Endothelial cell of umbilical vein (primary cell): ENCODE measurements at regions not wholly inside any gene's neighbourhood (a gene's known extent, or its start where the extent isn't known, plus 50 kb on each side); places are given as distances from the start of the nearest gene placed in this dataset.

Experiments
- BruUV-seq: library from RNA; stranded (reverse); fragments of 400-500 nt; replicated peaks from 2 replicates; lab custom pipeline; 2021; lab: Mats Ljungman, UMichigan
- CTCF ChIA-PET: fragments of 300-600, 350-600 bp; sonication (Branson Sonifier 250); formaldehyde crosslinking; loops from one replicate; lab custom pipeline; 2021; ENCODE audit warnings: antibody characterized with exemption, inconsistent platforms; lab: Charles Lee
- POLR2A ChIA-PET: fragments of 300-600, 350-600 bp; sonication (Branson Sonifier 250); formaldehyde crosslinking; loops from one replicate; lab custom pipeline; 2021; ENCODE audit warnings: antibody characterized with exemption, inconsistent platforms; lab: Charles Lee
- DNase-seq: peaks from one replicate; pipeline ENCODE4 v3.0.0-alpha.2; 2011; ENCODE audit warnings: low read depth, low spot score
- FAIRE-seq: peaks from 2 replicates; lab custom pipeline; 2011; peaks lifted over from hg19 to GRCh38; lab: Jason Lieb, UNC
- H2AFZ ChIP-seq: 2 replicates; pipeline ENCODE4 v1.6.0; 2012; ENCODE audit warnings: low read depth, low read length, control low read depth, inconsistent platforms
- H3K27ac ChIP-seq: 2 replicates; pipeline ENCODE4 v1.5.1; 2011; ENCODE audit warnings: low read depth, mild to moderate bottlenecking, control low read depth, low read length, moderate library complexity; ENCODE audit not compliant: insufficient read depth
- H3K27me3 ChIP-seq, 2 experiments: 2 replicates each; pipeline versions ENCODE4 v1.6.0 to v1.6.1; 2011; ENCODE audit warnings: low read length in 2 of 2, mixed read lengths in 1 of 2; ENCODE audit not compliant: control insufficient read depth in 2 of 2, insufficient read depth in 2 of 2
- H3K36me3 ChIP-seq, 2 experiments: 2 replicates in 1 of 2; 3 replicates in 1 of 2; pipeline ENCODE4 v1.5.1; 2011; ENCODE audit warnings: low read length in 2 of 2, mild to moderate bottlenecking in 1 of 2, moderate library complexity in 1 of 2; ENCODE audit not compliant: control insufficient read depth in 2 of 2, insufficient read depth in 2 of 2; ENCODE audit errors: extremely low read depth in 1 of 2
- H3K4me1 ChIP-seq: 3 replicates; pipeline ENCODE4 v1.5.1; 2011; ENCODE audit warnings: mild to moderate bottlenecking, low read length; ENCODE audit not compliant: control insufficient read depth, insufficient read depth; ENCODE audit errors: extremely low read depth
- H3K4me2 ChIP-seq: 2 replicates; pipeline ENCODE4 v1.6.1; 2011; ENCODE audit warnings: low read length, control low read depth, mixed read lengths; ENCODE audit not compliant: insufficient read depth
- H3K4me3 ChIP-seq, 3 experiments: fragments of 200-600 bp in 1 of 3; sonication (generic), shearing (Covaris generic) in 1 of 3; replicated peaks in 1 of 3; 2 replicates each; pipeline ENCODE4 v1.5.1; 2011 to 2016; ENCODE audit warnings: control low read depth in 3 of 3, low read length in 3 of 3, mild to moderate bottlenecking in 2 of 3, inconsistent platforms in 1 of 3, low read depth in 1 of 3, moderate library complexity in 1 of 3; ENCODE audit not compliant: insufficient read depth in 1 of 3
- H3K79me2 ChIP-seq: 2 replicates; pipeline ENCODE4 v1.6.0; 2012; ENCODE audit warnings: low read length, inconsistent platforms; ENCODE audit not compliant: control insufficient read depth, insufficient read depth
- H3K9ac ChIP-seq: replicated peaks from 2 replicates; pipeline ENCODE3; 2011; ENCODE audit warnings: low read length, control low read depth; ENCODE audit not compliant: insufficient read depth; ENCODE audit errors: extremely low read depth
- H3K9me1 ChIP-seq: replicated peaks from 3 replicates; pipeline ENCODE4 v1.6.0; 2011; ENCODE audit warnings: mild to moderate bottlenecking, low read length; ENCODE audit not compliant: control insufficient read depth, insufficient read depth; ENCODE audit errors: extremely low read depth
- H3K9me3 ChIP-seq: replicated peaks from 2 replicates; pipeline ENCODE4 v1.5.1; 2012; ENCODE audit warnings: low read length, inconsistent platforms; ENCODE audit not compliant: control insufficient read depth, insufficient read depth
- H4K20me1 ChIP-seq: replicated peaks from 2 replicates; pipeline ENCODE3; 2011; ENCODE audit warnings: mild to moderate bottlenecking, low read length; ENCODE audit not compliant: control insufficient read depth, insufficient read depth; ENCODE audit errors: extremely low read depth
- CTCF ChIP-seq, 2 donors: IDR thresholded peaks; 1 replicate in 1 of 2; 2 replicates in 1 of 2; pipeline ENCODE4 v1.5.1; 2011; ENCODE audit warnings: low read length in 2 of 2, mild to moderate bottlenecking in 2 of 2, moderate library complexity in 2 of 2, control low read depth in 1 of 2, inconsistent platforms in 1 of 2, low read depth in 1 of 2; ENCODE audit not compliant: insufficient read depth in 1 of 2; ENCODE audit errors: extremely low read depth in 1 of 2
- EZH2 ChIP-seq: IDR thresholded peaks from 2 replicates; pipeline ENCODE4 v1.6.1; 2012; ENCODE audit warnings: borderline replicate concordance, low read depth, mild to moderate bottlenecking, moderate library complexity, low read length, inconsistent platforms; ENCODE audit not compliant: severe bottlenecking
- FOS ChIP-seq: IDR thresholded peaks from 2 replicates; pipeline ENCODE4 v1.6.1; 2011; ENCODE audit warnings: mild to moderate bottlenecking, low read length, moderate library complexity, borderline replicate concordance; ENCODE audit not compliant: insufficient read depth
- GATA2 ChIP-seq: IDR thresholded peaks from 2 replicates; pipeline ENCODE4 v1.7.0; 2011; ENCODE audit warnings: low read depth, mild to moderate bottlenecking, moderate library complexity, mixed read lengths, low read length; ENCODE audit not compliant: insufficient read length, insufficient read depth
- JUN ChIP-seq: IDR thresholded peaks from 2 replicates; pipeline ENCODE4 v1.6.1; 2011; ENCODE audit warnings: borderline replicate concordance, low read depth; ENCODE audit not compliant: insufficient read length, insufficient read depth
- MAX ChIP-seq: IDR thresholded peaks from 2 replicates; pipeline ENCODE4 v1.6.1; 2011; ENCODE audit not compliant: insufficient read depth, insufficient read length
- MYC ChIP-seq: IDR thresholded peaks from one replicate; pipeline ENCODE4 v1.6.1; 2011; ENCODE audit warnings: mild to moderate bottlenecking, low read depth, low read length
- POLR2A ChIP-seq: IDR thresholded peaks from 2 replicates; pipeline ENCODE4 v1.6.1; 2012; ENCODE audit warnings: low read depth, mild to moderate bottlenecking, control low read depth, low read length
- POLR2AphosphoS5 ChIP-seq: IDR thresholded peaks from 2 replicates; pipeline ENCODE4 v1.6.1; 2012; ENCODE audit warnings: low read depth, mild to moderate bottlenecking, control low read depth, low read length, moderate library complexity; ENCODE audit not compliant: insufficient read depth
- dilution Hi-C: fragments of 300-500 bp; cut with MboI; formaldehyde crosslinking; loops from one replicate; pipeline ENCODE4 v1.15.0; 2019; ENCODE audit warnings: low sequenced_read_pairs; ENCODE audit not compliant: extremely low pct_ligation_motif_present
- intact Hi-C: fragments of 100-400 bp; cut with micrococcal nuclease; formaldehyde crosslinking; loops from one replicate; pipeline ENCODE4 v1.10.0; 2022

GRCh38 chrX:109261279-109261678 is 220.6 kb downstream of the GUCY2F start:
- Histone ChIP-seq H2AFZ (no peak overlapping the region), H3K27ac (no peak overlapping the region), H3K36me3 (no peaks in the 10 kb centered on the region), H3K27me3 (no peaks in the 10 kb centered on the region), H3K9ac (no peak overlapping the region), H3K79me2 (no peaks in the 10 kb centered on the region), H3K9me1 (no peaks in the 10 kb centered on the region), H4K20me1 (no peaks in the 10 kb centered on the region), H3K9me3 (no peaks in the 10 kb centered on the region), H3K4me3 (no peak overlapping the region), H3K4me2 (no peak overlapping the region), H3K4me1 (no peaks in the 10 kb centered on the region)
- TF ChIP-seq CTCF (IDR thresholded peaks at IDR 0.05; ENCODE audit: extremely low read depth in 1 of 2, insufficient read depth in 1 of 2, low read depth in 1 of 2, low read length in 2 of 2) (no peak), MAX (no peak), POLR2A (no peak), FOS (no peak), MYC (no peak), GATA2 (no peak), POLR2AphosphoS5 (no peak), JUN (no peak), EZH2 (no peak)
- no TSS peak for BruUV-seq
- CTCF ChIA-PET: no interaction called here
- dilution Hi-C loops: no loop called here
- DNase-seq: no peak
- POLR2A ChIA-PET: no interaction called here
- intact Hi-C loops: no loop called here
- no peak for FAIRE-seq
